Natural killer cell (primary cell): ENCODE measurements at regions not wholly inside any gene's neighbourhood (a gene's known extent, or its start where the extent isn't known, plus 50 kb on each side); places are given as distances from the start of the nearest gene placed in this dataset.

Source experiments
- ATAC-seq, 3 donors: fragments of 150-1000 bp in 2 of 3; fragments of 200-7000 bp in 1 of 3; cut with Tn5 transposase; 1 replicate in 1 of 3; 2 replicates in 2 of 3; pipeline ENCODE4 v1.10.0; 2021; ENCODE audit warnings: mild to moderate bottlenecking in 2 of 3, moderate library complexity in 2 of 3
- DNase-seq, 2 donors: peaks; one replicate each; pipeline versions ENCODE4 v3.0.0 to v3.0.0-alpha.2; 2013 to 2021; ENCODE audit warnings: mixed read lengths in 1 of 2
- H3K27ac ChIP-seq: one replicate; pipeline ENCODE4 v1.5.1; 2013; ENCODE audit warnings: mild to moderate bottlenecking, low read length
- H3K27me3 ChIP-seq: one replicate; pipeline ENCODE4 v1.6.1; 2013; ENCODE audit warnings: low read length; ENCODE audit not compliant: control insufficient read depth, insufficient read depth
- H3K36me3 ChIP-seq: one replicate; pipeline ENCODE4 v1.6.1; 2013; ENCODE audit warnings: low read length; ENCODE audit not compliant: control insufficient read depth, insufficient read depth
- H3K4me1 ChIP-seq: one replicate; pipeline ENCODE4 v1.6.1; 2013; ENCODE audit warnings: low read length; ENCODE audit not compliant: control insufficient read depth, insufficient read depth
- H3K4me3 ChIP-seq: one replicate; pipeline ENCODE4 v1.5.1; 2013; ENCODE audit warnings: low read length
- H3K9me3 ChIP-seq: one replicate; pipeline ENCODE4 v1.6.1; 2013; ENCODE audit warnings: low read length; ENCODE audit not compliant: control insufficient read depth, insufficient read depth
- H3K27ac Mint-ChIP-seq, 2 donors: one replicate each; pipeline ENCODE4 v1.8.0; 2022; ENCODE audit warnings: mild to moderate bottlenecking in 2 of 2, mixed read lengths in 2 of 2, moderate library complexity in 1 of 2
- H3K27me3 Mint-ChIP-seq, 2 donors: one replicate each; pipeline ENCODE4 v1.8.0; 2022; ENCODE audit warnings: low read depth in 2 of 2, mixed read lengths in 2 of 2
- H3K36me3 Mint-ChIP-seq: one replicate; pipeline ENCODE4 v1.8.0; 2022; ENCODE audit warnings: mixed read lengths
- H3K4me1 Mint-ChIP-seq, 2 donors: one replicate each; pipeline ENCODE4 v1.8.0; 2022; ENCODE audit warnings: mixed read lengths in 2 of 2
- H3K4me3 Mint-ChIP-seq: one replicate; pipeline ENCODE4 v1.8.0; 2022; ENCODE audit warnings: mild to moderate bottlenecking, moderate library complexity, mixed read lengths
- H3K9me3 Mint-ChIP-seq, 2 donors: one replicate each; pipeline ENCODE4 v1.8.0; 2022; ENCODE audit warnings: mixed read lengths in 2 of 2
- CTCF ChIP-seq: fragments of 200-600 bp; IDR thresholded peaks from one replicate; pipeline ENCODE4 v1.8.0; 2022; ENCODE audit warnings: antibody characterized with exemption
- WGBS: methylation state at CpG from one replicate; pipeline ENCODE4 v1.1.7; 2013; ENCODE audit warnings: missing lambda C conversion rate; ENCODE audit not compliant: insufficient coverage; 5-methylcytosine and 5-hydroxymethylcytosine counted together
- intact Hi-C: fragments of 100-400 bp; cut with micrococcal nuclease; formaldehyde crosslinking; loops from one replicate; pipeline ENCODE4 v1.14.2; 2022

GRCh38 chr14:79961197-79961596, 250.1 kb downstream of the DIO2 start:
- ATAC-seq = no peak

GRCh38 chr14:79960288-79960687, 251.0 kb downstream of the DIO2 start:
- DNase-seq (no peak), ATAC-seq (no peak)
- Mint-ChIP-seq H3K27ac (no peak overlapping the region), H3K9me3 (peaks cover 7 to 15% of the 10 kb centered on the region in 2 donors), H3K4me3 (no peak overlapping the region), H3K4me1 (no peaks in the 10 kb centered on the region), H3K36me3 (no peaks in the 10 kb centered on the region), H3K27me3 (no peaks in the 10 kb centered on the region)
- no peaks in the 10 kb centered on the region for H3K9me3 ChIP-seq
- H3K4me1 ChIP-seq = no peaks in the 10 kb centered on the region
- 76% methylated on average over 3 of the region's 3 CpGs for WGBS
- H3K27me3 ChIP-seq = no peaks in the 10 kb centered on the region
- no peaks in the 10 kb centered on the region for H3K36me3 ChIP-seq
- intact Hi-C loops = no loop called here
- no peak overlapping the region for H3K4me3 ChIP-seq
- H3K27ac ChIP-seq = no peak overlapping the region
- no peak for TF ChIP-seq CTCF

More at GRCh38 chr14:79961197-79961596, 250.1 kb downstream of the DIO2 start:
- DNase-seq = no peak
- H3K36me3 ChIP-seq = no peaks in the 10 kb centered on the region
- Mint-ChIP-seq H3K27me3 (no peaks in the 10 kb centered on the region), H3K36me3 (no peaks in the 10 kb centered on the region), H3K4me1 (no peaks in the 10 kb centered on the region), H3K4me3 (no peak overlapping the region), H3K9me3 (peaks cover 7 to 15% of the 10 kb centered on the region in 2 donors), H3K27ac (no peak overlapping the region)
- no peaks in the 10 kb centered on the region for H3K9me3 ChIP-seq
- intact Hi-C loops = no loop called here
- no peaks in the 10 kb centered on the region for H3K4me1 ChIP-seq
- TF ChIP-seq CTCF = no peak
- H3K27ac ChIP-seq = no peak overlapping the region
- H3K4me3 ChIP-seq = no peak overlapping the region
- 62% methylated on average over 2 of the region's 2 CpGs for WGBS
- H3K27me3 ChIP-seq = no peaks in the 10 kb centered on the region

- Mint-ChIP-seq H3K27me3 (no peaks in the 10 kb centered on the region), H3K9me3 (peaks cover 21 to 27% of the 10 kb centered on the region in 2 donors), H3K4me3 (no peak overlapping the region), H3K36me3 (peaks cover 9% of the 10 kb centered on the region), H3K4me1 (no peaks in the 10 kb centered on the region), H3K27ac (no peak overlapping the region)
- DNase-seq (no peak), ATAC-seq (no peak)
- no peak for TF ChIP-seq CTCF
- intact Hi-C loops = no loop called here
- no peak overlapping the region for H3K4me3 ChIP-seq
- H3K27me3 ChIP-seq = no peaks in the 10 kb centered on the region
- H3K4me1 ChIP-seq = no peaks in the 10 kb centered on the region
- H3K36me3 ChIP-seq = no peaks in the 10 kb centered on the region
- WGBS = 83% methylated on average over 1 of the region's 1 CpG
- peaks cover 9% of the 10 kb centered on the region for H3K9me3 ChIP-seq
- no peak overlapping the region for H3K27ac ChIP-seq
Observed at GRCh38 chr14:79951572-79951971, 259.7 kb downstream of the DIO2 start.

GRCh38 chr14:79949906-79950305, 261.4 kb downstream of the DIO2 start:
- intact Hi-C loops = no loop called here
- no peak for TF ChIP-seq CTCF
- Mint-ChIP-seq H3K27ac (no peak overlapping the region), H3K9me3 (peaks cover 20 to 23% of the 10 kb centered on the region in 2 donors), H3K36me3 (peaks cover 9% of the 10 kb centered on the region), H3K4me3 (no peak overlapping the region), H3K27me3 (no peaks in the 10 kb centered on the region), H3K4me1 (no peaks in the 10 kb centered on the region)
- Histone ChIP-seq H3K27me3 (no peaks in the 10 kb centered on the region), H3K4me3 (no peak overlapping the region), H3K9me3 (peaks cover 9% of the 10 kb centered on the region), H3K4me1 (no peaks in the 10 kb centered on the region), H3K36me3 (no peaks in the 10 kb centered on the region), H3K27ac (no peak overlapping the region)
- no peak for DNase-seq
- ATAC-seq = no peak
